OCI-LY7 (cell line): ENCODE measurements at regions not wholly inside any gene's neighbourhood (a gene's known extent, or its start where the extent isn't known, plus 50 kb on each side); places are given as distances from the start of the nearest gene placed in this dataset.

Experiments used
- BruUV-seq: library from RNA; stranded (reverse); fragments of 400-500 nt; replicated peaks from 2 replicates; lab custom pipeline; 2021; lab: Mats Ljungman, UMichigan
- CTCF ChIA-PET: fragments of 300-600 bp; sonication (Branson Sonifier 250); formaldehyde crosslinking; loops from one replicate; lab custom pipeline; 2022; ENCODE audit warnings: antibody characterized with exemption; ENCODE audit not compliant: unreplicated experiment; lab: Charles Lee
- POLR2A ChIA-PET: fragments of 300-600 bp; sonication (Branson Sonifier 250); formaldehyde crosslinking; loops from one replicate; lab custom pipeline; 2022; ENCODE audit warnings: antibody characterized with exemption; lab: Charles Lee
- DNase-seq: peaks from one replicate; pipeline ENCODE4 v3.0.0-alpha.2; 2015; ENCODE audit warnings: low spot score
- H2AFZ ChIP-seq: fragments of 200-600 bp; sonication (generic), shearing (Covaris generic); 2 replicates; pipeline ENCODE4 v1.6.1; 2014; ENCODE audit warnings: mild to moderate bottlenecking, antibody characterized with exemption, low read length, moderate library complexity
- H3K27ac ChIP-seq: fragments of 200-600 bp; sonication (generic); 2 replicates; pipeline ENCODE4 v1.5.1; 2014; ENCODE audit warnings: mixed run types, low read depth, mild to moderate bottlenecking, moderate library complexity, low read length, inconsistent platforms; ENCODE audit not compliant: poor library complexity, severe bottlenecking
- H3K36me3 ChIP-seq: fragments of 200-600 bp; sonication (generic); 2 replicates; pipeline ENCODE4 v1.6.1; 2014; ENCODE audit warnings: mild to moderate bottlenecking, antibody characterized with exemption, low read length, moderate library complexity, mixed read lengths; ENCODE audit not compliant: insufficient read depth
- H3K4me1 ChIP-seq: fragments of 200-600 bp; sonication (generic); 2 replicates; pipeline ENCODE4 v1.5.1; 2014; ENCODE audit warnings: mild to moderate bottlenecking, low read length; ENCODE audit not compliant: insufficient read depth, poor library complexity, severe bottlenecking
- H3K4me2 ChIP-seq: fragments of 200-600 bp; sonication (generic); 2 replicates; pipeline ENCODE4 v1.6.1; 2014; ENCODE audit warnings: mild to moderate bottlenecking, low read length
- H3K4me3 ChIP-seq: fragments of 200-600 bp; sonication (generic); 2 replicates; pipeline ENCODE4 v1.5.1; 2014; ENCODE audit warnings: mild to moderate bottlenecking, low read depth, low read length; ENCODE audit not compliant: poor library complexity, severe bottlenecking
- H3K79me2 ChIP-seq: fragments of 200-600 bp; sonication (generic); 2 replicates; pipeline ENCODE4 v1.6.1; 2016; ENCODE audit warnings: low read depth, mild to moderate bottlenecking, low read length, moderate library complexity, mixed read lengths; ENCODE audit not compliant: insufficient read depth
- H3K9me2 ChIP-seq: fragments of 200-600 bp; sonication (generic); 2 replicates; pipeline ENCODE4 v1.6.1; 2016; ENCODE audit warnings: mild to moderate bottlenecking, low read length, mixed read lengths; ENCODE audit not compliant: insufficient read depth
- H3K9me3 ChIP-seq: fragments of 200-600 bp; sonication (generic); 2 replicates; pipeline ENCODE4 v1.6.1; 2014; ENCODE audit warnings: mild to moderate bottlenecking, mixed run types, low read length, mixed read lengths
- H4K20me1 ChIP-seq: fragments of 200-600 bp; sonication (generic); 2 replicates; pipeline ENCODE4 v1.6.1; 2014; ENCODE audit warnings: mild to moderate bottlenecking, antibody characterized with exemption, low read length, moderate library complexity, mixed read lengths; ENCODE audit not compliant: insufficient read depth
- EZH2phosphoT487 ChIP-seq: fragments of 200-600 bp; sonication (generic); IDR thresholded peaks from 2 replicates; pipeline ENCODE4 v1.6.1; 2018; ENCODE audit warnings: low read depth, borderline replicate concordance, mild to moderate bottlenecking, mixed run types, antibody characterized with exemption, low read length, moderate library complexity, mixed read lengths
- intact Hi-C: fragments of 100-400 bp; cut with micrococcal nuclease; formaldehyde crosslinking; loops from one replicate; pipeline ENCODE4 v1.10.0; 2022; ENCODE audit not compliant: unreplicated experiment
- TF ChIP-seq, protein P1 (sequence below): fragments of 200-600 bp; sonication (generic); conservative IDR thresholded peaks from 2 replicates; pipeline ENCODE4 v1.5.1; 2014; ENCODE audit warnings: mild to moderate bottlenecking, antibody characterized with exemption, low read length, moderate library complexity, mixed read lengths

- Histone ChIP-seq H3K36me3 (no peaks in the 10 kb centered on the region), H3K4me3 (no peak overlapping the region), H3K4me1 (no peaks in the 10 kb centered on the region), H3K9me3 (no peaks in the 10 kb centered on the region), H3K4me2 (no peak overlapping the region), H3K9me2 (no peaks in the 10 kb centered on the region), H4K20me1 (no peaks in the 10 kb centered on the region), H2AFZ (no peak overlapping the region), H3K79me2 (no peaks in the 10 kb centered on the region), H3K27ac (no peak overlapping the region)
- TF ChIP-seq, protein P1, sequence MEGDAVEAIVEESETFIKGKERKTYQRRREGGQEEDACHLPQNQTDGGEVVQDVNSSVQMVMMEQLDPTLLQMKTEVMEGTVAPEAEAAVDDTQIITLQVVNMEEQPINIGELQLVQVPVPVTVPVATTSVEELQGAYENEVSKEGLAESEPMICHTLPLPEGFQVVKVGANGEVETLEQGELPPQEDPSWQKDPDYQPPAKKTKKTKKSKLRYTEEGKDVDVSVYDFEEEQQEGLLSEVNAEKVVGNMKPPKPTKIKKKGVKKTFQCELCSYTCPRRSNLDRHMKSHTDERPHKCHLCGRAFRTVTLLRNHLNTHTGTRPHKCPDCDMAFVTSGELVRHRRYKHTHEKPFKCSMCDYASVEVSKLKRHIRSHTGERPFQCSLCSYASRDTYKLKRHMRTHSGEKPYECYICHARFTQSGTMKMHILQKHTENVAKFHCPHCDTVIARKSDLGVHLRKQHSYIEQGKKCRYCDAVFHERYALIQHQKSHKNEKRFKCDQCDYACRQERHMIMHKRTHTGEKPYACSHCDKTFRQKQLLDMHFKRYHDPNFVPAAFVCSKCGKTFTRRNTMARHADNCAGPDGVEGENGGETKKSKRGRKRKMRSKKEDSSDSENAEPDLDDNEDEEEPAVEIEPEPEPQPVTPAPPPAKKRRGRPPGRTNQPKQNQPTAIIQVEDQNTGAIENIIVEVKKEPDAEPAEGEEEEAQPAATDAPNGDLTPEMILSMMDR = no peak
- no peak for TF ChIP-seq EZH2phosphoT487
- POLR2A ChIA-PET = no interaction called here
- CTCF ChIA-PET = no interaction called here
- BruUV-seq = no TSS peak
- intact Hi-C loops = no loop called here
- no peak for DNase-seq
Observed at GRCh38 chrX:6707497-6707896, 172.6 kb upstream of the VCX3A start.

GRCh38 chrX:6701085-6701484 is 166.2 kb upstream of the VCX3A start:
- Histone ChIP-seq H3K4me3 (no peak overlapping the region), H3K4me1 (no peaks in the 10 kb centered on the region), H3K4me2 (no peak overlapping the region), H3K9me2 (no peaks in the 10 kb centered on the region), H3K9me3 (no peaks in the 10 kb centered on the region), H3K36me3 (no peaks in the 10 kb centered on the region), H4K20me1 (no peaks in the 10 kb centered on the region), H3K27ac (no peak overlapping the region), H2AFZ (no peak overlapping the region), H3K79me2 (no peaks in the 10 kb centered on the region)
- no peak for DNase-seq
- no peak for TF ChIP-seq EZH2phosphoT487
- TF ChIP-seq, protein P1 = no peak
- CTCF ChIA-PET = no interaction called here
- POLR2A ChIA-PET = no interaction called here
- no TSS peak for BruUV-seq
- intact Hi-C loops = no loop called here

DNA sequence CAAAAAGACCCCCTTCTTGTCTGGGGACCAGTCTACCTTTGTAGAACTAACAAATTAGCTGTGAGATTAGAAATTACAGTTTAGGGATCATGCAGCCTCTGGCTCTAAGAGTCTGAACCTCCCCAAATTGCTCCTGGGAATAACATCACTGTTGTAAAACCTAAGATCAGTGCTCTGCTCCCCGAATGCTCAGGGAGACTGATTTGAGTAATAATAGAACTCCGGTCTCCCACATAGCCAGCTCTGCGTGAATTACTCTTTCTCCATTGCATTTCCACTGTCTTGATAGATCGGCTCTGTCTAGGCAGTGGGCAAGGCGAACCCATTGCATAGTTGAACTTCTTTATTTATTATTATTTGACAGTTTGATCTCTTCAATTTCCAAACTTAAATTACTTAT is 160.8 kb upstream of the VCX3A start:
- no TSS peak for BruUV-seq
- Histone ChIP-seq H2AFZ (no peak overlapping the region), H3K27ac (no peak overlapping the region), H3K4me2 (no peak overlapping the region), H3K4me3 (no peak overlapping the region), H3K9me3 (no peaks in the 10 kb centered on the region), H4K20me1 (no peaks in the 10 kb centered on the region), H3K36me3 (no peaks in the 10 kb centered on the region), H3K9me2 (no peaks in the 10 kb centered on the region), H3K4me1 (no peaks in the 10 kb centered on the region), H3K79me2 (no peaks in the 10 kb centered on the region)
- ChIA-PET CTCF (no interaction called here), POLR2A (interaction anchor here (1.1 kb wide), 1 partner anchor 35 kb away, joined by 4 read pairs; no protein-coding TSS in a partner anchor)
- intact Hi-C loops = no loop called here
- TF ChIP-seq, protein P1 = no peak
- no peak for TF ChIP-seq EZH2phosphoT487
- DNase-seq = no peak
